ENCODE measurements at regions not wholly inside any gene's neighbourhood (a gene's known extent, or its start where the extent isn't known, plus 50 kb on each side); places are given as distances from the start of the nearest gene placed in this dataset.

DNA sequence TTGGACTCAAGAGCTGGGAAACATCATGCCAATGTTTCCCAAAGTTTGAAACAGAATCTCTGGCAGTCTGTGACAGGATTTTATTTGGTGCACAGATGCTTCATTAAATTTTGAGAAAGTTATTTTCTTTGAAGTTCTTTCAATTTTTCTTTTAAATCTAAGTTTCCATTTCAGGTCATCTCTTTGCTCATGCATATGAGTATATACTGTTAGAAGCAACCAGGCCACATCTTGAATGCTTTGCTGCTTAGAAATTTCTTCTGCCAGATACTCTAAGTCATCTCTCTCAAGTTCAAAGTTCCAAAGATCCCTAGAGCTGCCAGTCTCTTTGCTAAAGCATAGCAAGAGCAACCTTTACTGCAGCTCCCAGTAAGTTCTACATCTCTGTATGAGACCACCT, 59.1 kb upstream of the CCDC28A start (continued):
- TF ChIP-seq, protein P1, sequence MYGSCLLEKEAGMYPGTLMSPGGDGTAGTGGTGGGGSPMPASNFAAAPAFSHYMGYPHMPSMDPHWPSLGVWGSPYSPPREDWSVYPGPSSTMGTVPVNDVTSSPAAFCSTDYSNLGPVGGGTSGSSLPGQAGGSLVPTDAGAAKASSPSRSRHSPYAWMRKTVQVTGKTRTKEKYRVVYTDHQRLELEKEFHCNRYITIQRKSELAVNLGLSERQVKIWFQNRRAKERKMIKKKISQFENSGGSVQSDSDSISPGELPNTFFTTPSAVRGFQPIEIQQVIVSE (CRISPR knock-in tag; IDR thresholded peaks at IDR 0.05; ENCODE audit: borderline replicate concordance) = no peak
- TF ChIP-seq ZNF138 (CRISPR knock-in tag; conservative IDR thresholded peaks at IDR 0.05) (no peak), TCF7 (CRISPR knock-in tag; IDR thresholded peaks at IDR 0.05; ENCODE audit: low read depth) (no peak), NFATC4 (CRISPR knock-in tag; IDR thresholded peaks at IDR 0.05) (no peak), RELA (CRISPR knock-in tag; IDR thresholded peaks at IDR 0.05; ENCODE audit: borderline replicate concordance) (no peak)
- TF ChIP-seq, protein P2, sequence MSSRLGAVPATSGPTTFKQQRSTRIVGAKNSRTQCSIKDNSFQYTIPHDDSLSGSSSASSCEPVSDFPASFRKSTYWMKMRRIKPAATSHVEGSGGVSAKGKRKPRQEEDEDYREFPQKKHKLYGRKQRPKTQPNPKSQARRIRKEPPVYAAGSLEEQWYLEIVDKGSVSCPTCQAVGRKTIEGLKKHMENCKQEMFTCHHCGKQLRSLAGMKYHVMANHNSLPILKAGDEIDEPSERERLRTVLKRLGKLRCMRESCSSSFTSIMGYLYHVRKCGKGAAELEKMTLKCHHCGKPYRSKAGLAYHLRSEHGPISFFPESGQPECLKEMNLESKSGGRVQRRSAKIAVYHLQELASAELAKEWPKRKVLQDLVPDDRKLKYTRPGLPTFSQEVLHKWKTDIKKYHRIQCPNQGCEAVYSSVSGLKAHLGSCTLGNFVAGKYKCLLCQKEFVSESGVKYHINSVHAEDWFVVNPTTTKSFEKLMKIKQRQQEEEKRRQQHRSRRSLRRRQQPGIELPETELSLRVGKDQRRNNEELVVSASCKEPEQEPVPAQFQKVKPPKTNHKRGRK (CRISPR knock-in tag; IDR thresholded peaks at IDR 0.05; ENCODE audit: borderline replicate concordance) = no peak
- TF ChIP-seq, protein P3, sequence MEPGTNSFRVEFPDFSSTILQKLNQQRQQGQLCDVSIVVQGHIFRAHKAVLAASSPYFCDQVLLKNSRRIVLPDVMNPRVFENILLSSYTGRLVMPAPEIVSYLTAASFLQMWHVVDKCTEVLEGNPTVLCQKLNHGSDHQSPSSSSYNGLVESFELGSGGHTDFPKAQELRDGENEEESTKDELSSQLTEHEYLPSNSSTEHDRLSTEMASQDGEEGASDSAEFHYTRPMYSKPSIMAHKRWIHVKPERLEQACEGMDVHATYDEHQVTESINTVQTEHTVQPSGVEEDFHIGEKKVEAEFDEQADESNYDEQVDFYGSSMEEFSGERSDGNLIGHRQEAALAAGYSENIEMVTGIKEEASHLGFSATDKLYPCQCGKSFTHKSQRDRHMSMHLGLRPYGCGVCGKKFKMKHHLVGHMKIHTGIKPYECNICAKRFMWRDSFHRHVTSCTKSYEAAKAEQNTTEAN (CRISPR knock-in tag; IDR thresholded peaks at IDR 0.05) = no peak

DNA sequence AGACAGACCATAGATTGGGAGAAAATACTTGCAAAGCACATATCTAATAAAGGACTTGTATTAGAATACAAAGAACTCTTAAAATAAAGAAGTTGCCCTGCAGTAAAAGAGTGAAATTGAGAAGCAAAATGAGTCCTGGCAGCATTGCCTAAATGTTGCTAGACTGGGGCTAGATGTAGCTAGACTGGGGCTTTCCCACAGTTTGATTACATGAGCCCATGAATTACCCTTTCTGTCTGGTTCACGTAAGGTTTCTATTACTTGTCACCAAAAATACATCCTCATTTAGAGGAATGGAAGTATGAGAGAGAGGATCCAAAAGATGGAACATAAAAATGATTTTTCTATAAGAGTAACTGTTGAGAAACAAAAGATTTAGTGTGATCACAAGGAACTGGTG, 57.6 kb upstream of the CCDC28A start:
- ATAC-seq = no peak
- DNase-seq (ENCODE audit: low spot score) = no peak
- no peaks in the 10 kb centered on the region for H3K4me1 Mint-ChIP-seq
- H3K4me3 Mint-ChIP-seq = no peak overlapping the region
- POLR2A ChIA-PET = no interaction called here
- H3K9me3 Mint-ChIP-seq = peaks cover 34% of the 10 kb centered on the region
- H3K27ac Mint-ChIP-seq = no peak overlapping the region
- CTCF ChIA-PET = no interaction called here
- H3K27me3 Mint-ChIP-seq (ENCODE audit: low read depth) = no peaks in the 10 kb centered on the region
- H3K36me3 Mint-ChIP-seq = peaks cover 23% of the 10 kb centered on the region
- TF ChIP-seq MYBL2 (CRISPR knock-in tag; IDR thresholded peaks at IDR 0.05) (no peak), TP53 (CRISPR knock-in tag; IDR thresholded peaks at IDR 0.05) (no peak), ZNF121 (CRISPR knock-in tag; IDR thresholded peaks at IDR 0.05) (no peak), PRRX2 (CRISPR knock-in tag; IDR thresholded peaks at IDR 0.05) (no peak), SP1 (CRISPR knock-in tag; conservative IDR thresholded peaks at IDR 0.05) (no peak), SOX15 (CRISPR knock-in tag; IDR thresholded peaks at IDR 0.05) (no peak), IRF2 (CRISPR knock-in tag; IDR thresholded peaks at IDR 0.05; ENCODE audit: borderline replicate concordance, low read depth) (no peak), RORB (CRISPR knock-in tag; IDR thresholded peaks at IDR 0.05) (no peak), EMX1 (CRISPR knock-in tag; IDR thresholded peaks at IDR 0.05) (no peak), FOXK1 (CRISPR knock-in tag; IDR thresholded peaks at IDR 0.05) (no peak), ZNF671 (CRISPR knock-in tag; IDR thresholded peaks at IDR 0.05) (no peak)
- TF ChIP-seq, protein P4, sequence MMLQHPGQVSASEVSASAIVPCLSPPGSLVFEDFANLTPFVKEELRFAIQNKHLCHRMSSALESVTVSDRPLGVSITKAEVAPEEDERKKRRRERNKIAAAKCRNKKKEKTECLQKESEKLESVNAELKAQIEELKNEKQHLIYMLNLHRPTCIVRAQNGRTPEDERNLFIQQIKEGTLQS (CRISPR knock-in tag; conservative IDR thresholded peaks at IDR 0.05) = no peak
- TF ChIP-seq, protein P5, sequence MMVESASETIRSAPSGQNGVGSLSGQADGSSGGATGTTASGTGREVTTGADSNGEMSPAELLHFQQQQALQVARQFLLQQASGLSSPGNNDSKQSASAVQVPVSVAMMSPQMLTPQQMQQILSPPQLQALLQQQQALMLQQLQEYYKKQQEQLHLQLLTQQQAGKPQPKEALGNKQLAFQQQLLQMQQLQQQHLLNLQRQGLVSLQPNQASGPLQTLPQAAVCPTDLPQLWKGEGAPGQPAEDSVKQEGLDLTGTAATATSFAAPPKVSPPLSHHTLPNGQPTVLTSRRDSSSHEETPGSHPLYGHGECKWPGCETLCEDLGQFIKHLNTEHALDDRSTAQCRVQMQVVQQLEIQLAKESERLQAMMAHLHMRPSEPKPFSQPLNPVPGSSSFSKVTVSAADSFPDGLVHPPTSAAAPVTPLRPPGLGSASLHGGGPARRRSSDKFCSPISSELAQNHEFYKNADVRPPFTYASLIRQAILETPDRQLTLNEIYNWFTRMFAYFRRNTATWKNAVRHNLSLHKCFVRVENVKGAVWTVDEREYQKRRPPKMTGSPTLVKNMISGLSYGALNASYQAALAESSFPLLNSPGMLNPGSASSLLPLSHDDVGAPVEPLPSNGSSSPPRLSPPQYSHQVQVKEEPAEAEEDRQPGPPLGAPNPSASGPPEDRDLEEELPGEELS (CRISPR knock-in tag; IDR thresholded peaks at IDR 0.05) = no peak
- TF ChIP-seq, protein P6, sequence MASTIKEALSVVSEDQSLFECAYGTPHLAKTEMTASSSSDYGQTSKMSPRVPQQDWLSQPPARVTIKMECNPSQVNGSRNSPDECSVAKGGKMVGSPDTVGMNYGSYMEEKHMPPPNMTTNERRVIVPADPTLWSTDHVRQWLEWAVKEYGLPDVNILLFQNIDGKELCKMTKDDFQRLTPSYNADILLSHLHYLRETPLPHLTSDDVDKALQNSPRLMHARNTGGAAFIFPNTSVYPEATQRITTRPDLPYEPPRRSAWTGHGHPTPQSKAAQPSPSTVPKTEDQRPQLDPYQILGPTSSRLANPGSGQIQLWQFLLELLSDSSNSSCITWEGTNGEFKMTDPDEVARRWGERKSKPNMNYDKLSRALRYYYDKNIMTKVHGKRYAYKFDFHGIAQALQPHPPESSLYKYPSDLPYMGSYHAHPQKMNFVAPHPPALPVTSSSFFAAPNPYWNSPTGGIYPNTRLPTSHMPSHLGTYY (CRISPR knock-in tag; IDR thresholded peaks at IDR 0.05) = no peak
- TF ChIP-seq, protein P7, sequence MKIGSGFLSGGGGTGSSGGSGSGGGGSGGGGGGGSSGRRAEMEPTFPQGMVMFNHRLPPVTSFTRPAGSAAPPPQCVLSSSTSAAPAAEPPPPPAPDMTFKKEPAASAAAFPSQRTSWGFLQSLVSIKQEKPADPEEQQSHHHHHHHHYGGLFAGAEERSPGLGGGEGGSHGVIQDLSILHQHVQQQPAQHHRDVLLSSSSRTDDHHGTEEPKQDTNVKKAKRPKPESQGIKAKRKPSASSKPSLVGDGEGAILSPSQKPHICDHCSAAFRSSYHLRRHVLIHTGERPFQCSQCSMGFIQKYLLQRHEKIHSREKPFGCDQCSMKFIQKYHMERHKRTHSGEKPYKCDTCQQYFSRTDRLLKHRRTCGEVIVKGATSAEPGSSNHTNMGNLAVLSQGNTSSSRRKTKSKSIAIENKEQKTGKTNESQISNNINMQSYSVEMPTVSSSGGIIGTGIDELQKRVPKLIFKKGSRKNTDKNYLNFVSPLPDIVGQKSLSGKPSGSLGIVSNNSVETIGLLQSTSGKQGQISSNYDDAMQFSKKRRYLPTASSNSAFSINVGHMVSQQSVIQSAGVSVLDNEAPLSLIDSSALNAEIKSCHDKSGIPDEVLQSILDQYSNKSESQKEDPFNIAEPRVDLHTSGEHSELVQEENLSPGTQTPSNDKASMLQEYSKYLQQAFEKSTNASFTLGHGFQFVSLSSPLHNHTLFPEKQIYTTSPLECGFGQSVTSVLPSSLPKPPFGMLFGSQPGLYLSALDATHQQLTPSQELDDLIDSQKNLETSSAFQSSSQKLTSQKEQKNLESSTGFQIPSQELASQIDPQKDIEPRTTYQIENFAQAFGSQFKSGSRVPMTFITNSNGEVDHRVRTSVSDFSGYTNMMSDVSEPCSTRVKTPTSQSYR (CRISPR knock-in tag; IDR thresholded peaks at IDR 0.05) = no peak
- TF ChIP-seq, protein P8, sequence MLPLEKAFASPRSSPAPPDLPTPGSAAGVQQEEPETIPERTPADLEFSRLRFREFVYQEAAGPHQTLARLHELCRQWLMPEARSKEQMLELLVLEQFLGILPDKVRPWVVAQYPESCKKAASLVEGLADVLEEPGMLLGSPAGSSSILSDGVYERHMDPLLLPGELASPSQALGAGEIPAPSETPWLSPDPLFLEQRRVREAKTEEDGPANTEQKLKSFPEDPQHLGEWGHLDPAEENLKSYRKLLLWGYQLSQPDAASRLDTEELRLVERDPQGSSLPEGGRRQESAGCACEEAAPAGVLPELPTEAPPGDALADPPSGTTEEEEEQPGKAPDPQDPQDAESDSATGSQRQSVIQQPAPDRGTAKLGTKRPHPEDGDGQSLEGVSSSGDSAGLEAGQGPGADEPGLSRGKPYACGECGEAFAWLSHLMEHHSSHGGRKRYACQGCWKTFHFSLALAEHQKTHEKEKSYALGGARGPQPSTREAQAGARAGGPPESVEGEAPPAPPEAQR (CRISPR knock-in tag; IDR thresholded peaks at IDR 0.05) = no peak
- TF ChIP-seq, protein P9, sequence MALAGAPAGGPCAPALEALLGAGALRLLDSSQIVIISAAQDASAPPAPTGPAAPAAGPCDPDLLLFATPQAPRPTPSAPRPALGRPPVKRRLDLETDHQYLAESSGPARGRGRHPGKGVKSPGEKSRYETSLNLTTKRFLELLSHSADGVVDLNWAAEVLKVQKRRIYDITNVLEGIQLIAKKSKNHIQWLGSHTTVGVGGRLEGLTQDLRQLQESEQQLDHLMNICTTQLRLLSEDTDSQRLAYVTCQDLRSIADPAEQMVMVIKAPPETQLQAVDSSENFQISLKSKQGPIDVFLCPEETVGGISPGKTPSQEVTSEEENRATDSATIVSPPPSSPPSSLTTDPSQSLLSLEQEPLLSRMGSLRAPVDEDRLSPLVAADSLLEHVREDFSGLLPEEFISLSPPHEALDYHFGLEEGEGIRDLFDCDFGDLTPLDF (CRISPR knock-in tag; IDR thresholded peaks at IDR 0.05) = no peak

Measured in WTC11 (cell line).